MM.1S (cell line): ENCODE measurements at regions not wholly inside any gene's neighbourhood (a gene's known extent, or its start where the extent isn't known, plus 50 kb on each side); places are given as distances from the start of the nearest gene placed in this dataset.

Experiments used
- EZH2 ChIP-seq: fragments of 300-600 bp; sonication (generic); optimal IDR thresholded peaks from 2 replicates; pipeline ENCODE3; 2017; ENCODE audit warnings: low read depth, mild to moderate bottlenecking, antibody characterized with exemption, low read length, mixed read lengths
- EZH2phosphoT487 ChIP-seq: fragments of 300-600 bp; sonication (generic); IDR thresholded peaks from 2 replicates; pipeline ENCODE4 v1.6.1; 2018; ENCODE audit warnings: antibody characterized with exemption, low read length
- TF ChIP-seq, protein P1 (sequence below): fragments of 300-600 bp; sonication (generic); IDR thresholded peaks from 2 replicates; pipeline ENCODE4 v1.5.1; 2016; ENCODE audit warnings: antibody characterized with exemption, low read length, mixed read lengths

DNA sequence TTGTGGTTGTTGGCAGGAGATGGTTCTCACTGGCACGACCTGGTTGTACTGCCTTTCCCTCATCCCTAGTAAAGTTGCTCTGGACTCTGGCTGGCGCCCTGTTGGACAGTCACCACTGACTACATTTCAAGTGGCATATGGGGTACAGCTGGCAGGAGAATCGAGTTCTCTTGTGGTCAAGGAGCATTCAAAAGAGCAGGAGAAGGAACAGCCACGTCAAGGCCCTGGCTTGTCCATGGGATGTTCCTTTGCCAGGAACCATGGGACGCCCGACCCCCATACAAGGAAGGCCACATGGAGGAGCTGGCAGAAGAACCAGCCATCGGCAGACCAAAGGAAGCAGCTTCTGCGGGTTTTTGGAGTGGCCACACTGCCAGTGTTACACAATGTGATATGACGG lies 87.0 kb upstream of the SLC25A13 start:
- TF ChIP-seq, protein P1, sequence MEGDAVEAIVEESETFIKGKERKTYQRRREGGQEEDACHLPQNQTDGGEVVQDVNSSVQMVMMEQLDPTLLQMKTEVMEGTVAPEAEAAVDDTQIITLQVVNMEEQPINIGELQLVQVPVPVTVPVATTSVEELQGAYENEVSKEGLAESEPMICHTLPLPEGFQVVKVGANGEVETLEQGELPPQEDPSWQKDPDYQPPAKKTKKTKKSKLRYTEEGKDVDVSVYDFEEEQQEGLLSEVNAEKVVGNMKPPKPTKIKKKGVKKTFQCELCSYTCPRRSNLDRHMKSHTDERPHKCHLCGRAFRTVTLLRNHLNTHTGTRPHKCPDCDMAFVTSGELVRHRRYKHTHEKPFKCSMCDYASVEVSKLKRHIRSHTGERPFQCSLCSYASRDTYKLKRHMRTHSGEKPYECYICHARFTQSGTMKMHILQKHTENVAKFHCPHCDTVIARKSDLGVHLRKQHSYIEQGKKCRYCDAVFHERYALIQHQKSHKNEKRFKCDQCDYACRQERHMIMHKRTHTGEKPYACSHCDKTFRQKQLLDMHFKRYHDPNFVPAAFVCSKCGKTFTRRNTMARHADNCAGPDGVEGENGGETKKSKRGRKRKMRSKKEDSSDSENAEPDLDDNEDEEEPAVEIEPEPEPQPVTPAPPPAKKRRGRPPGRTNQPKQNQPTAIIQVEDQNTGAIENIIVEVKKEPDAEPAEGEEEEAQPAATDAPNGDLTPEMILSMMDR = no peak
- TF ChIP-seq EZH2 (no peak), EZH2phosphoT487 (no peak)
